CD14-positive monocyte (primary cell): ENCODE measurements at regions not wholly inside any gene's neighbourhood (a gene's known extent, or its start where the extent isn't known, plus 50 kb on each side); places are given as distances from the start of the nearest gene placed in this dataset.

ENCODE experiments used
- DNase-seq, 3 donors: peaks; one replicate each; pipeline ENCODE4 v3.0.0-alpha.2; 2011 to 2022
- H2AFZ ChIP-seq: 2 replicates; pipeline ENCODE4 v1.6.0; 2012; ENCODE audit warnings: mild to moderate bottlenecking, low read depth, low read length, inconsistent platforms; ENCODE audit not compliant: insufficient read depth, poor library complexity, severe bottlenecking
- H3K27ac ChIP-seq, 2 donors: 1 replicate in 1 of 2; 2 replicates in 1 of 2; pipeline ENCODE4 v1.5.1; 2012 to 2013; ENCODE audit warnings: low read length in 2 of 2, control low read depth in 1 of 2, inconsistent platforms in 1 of 2, low read depth in 1 of 2, mild to moderate bottlenecking in 1 of 2
- H3K27me3 ChIP-seq, 2 donors: one replicate each; pipeline versions ENCODE4 v1.6.0 to v1.6.1; 2011 to 2013; ENCODE audit warnings: low read length in 2 of 2; ENCODE audit not compliant: control insufficient read depth in 2 of 2, insufficient read depth in 2 of 2
- H3K36me3 ChIP-seq, 2 donors: replicated peaks in 1 of 2; 1 replicate in 1 of 2; 2 replicates in 1 of 2; pipeline versions ENCODE4 v1.5.1 to v1.6.1; 2012 to 2013; ENCODE audit warnings: low read length in 2 of 2, control low read depth in 1 of 2, inconsistent platforms in 1 of 2, mild to moderate bottlenecking in 1 of 2; ENCODE audit not compliant: insufficient read depth in 2 of 2, control insufficient read depth in 1 of 2
- H3K4me1 ChIP-seq, 2 donors: 1 replicate in 1 of 2; 2 replicates in 1 of 2; pipeline versions ENCODE4 v1.5.1 to v1.6.1; 2012 to 2013; ENCODE audit warnings: low read length in 2 of 2, control low read depth in 1 of 2, inconsistent platforms in 1 of 2, mild to moderate bottlenecking in 1 of 2, moderate library complexity in 1 of 2; ENCODE audit not compliant: insufficient read depth in 2 of 2, control insufficient read depth in 1 of 2
- H3K4me2 ChIP-seq: replicated peaks from 2 replicates; pipeline ENCODE3; 2012; ENCODE audit warnings: low read length, moderate library complexity, mild to moderate bottlenecking; ENCODE audit not compliant: poor library complexity, severe bottlenecking; ENCODE audit errors: extremely low read depth
- H3K4me3 ChIP-seq, 3 experiments: fragments of 200-600 bp in 1 of 3; sonication (generic) in 1 of 3; replicated peaks in 1 of 3; 1 replicate in 2 of 3; 2 replicates in 1 of 3; pipeline ENCODE4 v1.5.1; 2011 to 2013; ENCODE audit warnings: low read length in 3 of 3, mild to moderate bottlenecking in 3 of 3, control low read depth in 2 of 3, low read depth in 2 of 3, inconsistent platforms in 1 of 3, moderate library complexity in 1 of 3
- H3K79me2 ChIP-seq: 2 replicates; pipeline ENCODE4 v1.6.0; 2012; ENCODE audit warnings: mild to moderate bottlenecking, control low read depth, inconsistent platforms, low read length, moderate library complexity; ENCODE audit not compliant: insufficient read depth
- H3K9ac ChIP-seq: 2 replicates; pipeline ENCODE4 v1.6.0; 2017; ENCODE audit warnings: low read length, mild to moderate bottlenecking; ENCODE audit not compliant: insufficient read depth, poor library complexity, severe bottlenecking
- H3K9me3 ChIP-seq, 2 donors: replicated peaks in 1 of 2; 1 replicate in 1 of 2; 2 replicates in 1 of 2; pipeline versions ENCODE4 v1.5.1 to v1.6.1; 2012 to 2013; ENCODE audit warnings: low read length in 2 of 2, control low read depth in 1 of 2; ENCODE audit not compliant: control insufficient read depth in 1 of 2, insufficient read depth in 1 of 2
- H4K20me1 ChIP-seq: 2 replicates; pipeline ENCODE4 v1.6.0; 2012; ENCODE audit warnings: mild to moderate bottlenecking, low read length, control low read depth, moderate library complexity; ENCODE audit not compliant: insufficient read depth
- H3K27ac Mint-ChIP-seq, 7 donors: one replicate each; pipeline ENCODE4 v1.8.0; 2020; ENCODE audit warnings: mild to moderate bottlenecking in 7 of 7, mixed read lengths in 7 of 7, moderate library complexity in 6 of 7, inconsistent platforms in 2 of 7
- H3K27me3 Mint-ChIP-seq, 3 donors: one replicate each; pipeline ENCODE4 v1.8.0; 2021 to 2022; ENCODE audit warnings: low read depth in 3 of 3, mild to moderate bottlenecking in 3 of 3, mixed read lengths in 3 of 3, moderate library complexity in 3 of 3, inconsistent platforms in 1 of 3
- H3K36me3 Mint-ChIP-seq, 2 donors: one replicate each; pipeline ENCODE4 v1.8.0; 2020; ENCODE audit warnings: mixed read lengths in 2 of 2, inconsistent platforms in 1 of 2, mild to moderate bottlenecking in 1 of 2
- H3K4me1 Mint-ChIP-seq: one replicate; pipeline ENCODE4 v1.8.0; 2020; ENCODE audit warnings: mild to moderate bottlenecking, mixed read lengths
- H3K4me3 Mint-ChIP-seq, 2 donors: one replicate each; pipeline ENCODE4 v1.8.0; 2020; ENCODE audit warnings: mild to moderate bottlenecking in 2 of 2, mixed read lengths in 2 of 2, moderate library complexity in 1 of 2
- H3K9me3 Mint-ChIP-seq, 7 donors: one replicate each; pipeline ENCODE4 v1.8.0; 2020 to 2022; ENCODE audit warnings: mixed read lengths in 7 of 7, mild to moderate bottlenecking in 6 of 7, moderate library complexity in 6 of 7, inconsistent platforms in 2 of 7
- WGBS: methylation state at CpG from one replicate; pipeline ENCODE4 v1.1.5; 2013; ENCODE audit warnings: missing lambda C conversion rate; ENCODE audit not compliant: insufficient coverage; 5-methylcytosine and 5-hydroxymethylcytosine counted together
- intact Hi-C, 2 donors: fragments of 100-400 bp; cut with micrococcal nuclease; formaldehyde crosslinking; loops; one replicate each; pipeline versions ENCODE4 v1.15.0 to v1.15.1; 2023
- TF ChIP-seq, protein P1 (sequence below): fragments of 200-600 bp; IDR thresholded peaks from one replicate; pipeline ENCODE4 v1.8.0; 2022; ENCODE audit warnings: antibody characterized with exemption, mild to moderate bottlenecking

DNA sequence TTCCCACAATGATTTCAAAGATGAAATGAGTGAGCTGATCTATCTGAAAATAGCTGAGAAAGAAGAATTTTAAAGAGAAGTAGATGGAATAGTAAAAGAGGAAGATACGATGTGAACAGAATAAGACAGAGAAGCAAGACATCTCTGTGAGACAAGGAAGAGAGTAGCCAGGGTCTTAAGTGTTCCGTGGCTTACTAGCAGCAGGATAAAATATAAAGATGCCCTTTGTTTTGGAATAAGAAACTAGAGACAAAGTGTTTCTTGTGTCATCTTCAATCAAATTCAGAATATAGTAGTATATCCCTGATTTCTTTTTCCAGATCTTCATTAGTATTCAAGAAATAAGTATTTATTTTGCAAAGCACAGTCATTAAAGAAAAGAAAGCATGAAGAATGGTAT lies 281.0 kb upstream of the NECTIN3 start:
- no peak overlapping the region for H3K4me3 ChIP-seq
- no peaks in the 10 kb centered on the region for H3K36me3 ChIP-seq
- no peak overlapping the region for H3K27ac Mint-ChIP-seq
- intact Hi-C loops, result no loop called here
- WGBS, result no CpG with 5 or more reads among the region's 2 CpGs
- no peak overlapping the region for H3K4me2 ChIP-seq
- DNase-seq, result no peak
- H4K20me1 ChIP-seq, result no peaks in the 10 kb centered on the region
- no peaks in the 10 kb centered on the region for H3K4me1 ChIP-seq
- H3K9me3 ChIP-seq, result no peaks in the 10 kb centered on the region
- H3K79me2 ChIP-seq, result no peaks in the 10 kb centered on the region
- no peak overlapping the region for H3K27ac ChIP-seq
- no peak overlapping the region for H3K4me3 Mint-ChIP-seq
- H3K9me3 Mint-ChIP-seq, result peaks cover 0 to 3% (median 2%) of the 10 kb centered on the region in 7 donors
- TF ChIP-seq, protein P1, sequence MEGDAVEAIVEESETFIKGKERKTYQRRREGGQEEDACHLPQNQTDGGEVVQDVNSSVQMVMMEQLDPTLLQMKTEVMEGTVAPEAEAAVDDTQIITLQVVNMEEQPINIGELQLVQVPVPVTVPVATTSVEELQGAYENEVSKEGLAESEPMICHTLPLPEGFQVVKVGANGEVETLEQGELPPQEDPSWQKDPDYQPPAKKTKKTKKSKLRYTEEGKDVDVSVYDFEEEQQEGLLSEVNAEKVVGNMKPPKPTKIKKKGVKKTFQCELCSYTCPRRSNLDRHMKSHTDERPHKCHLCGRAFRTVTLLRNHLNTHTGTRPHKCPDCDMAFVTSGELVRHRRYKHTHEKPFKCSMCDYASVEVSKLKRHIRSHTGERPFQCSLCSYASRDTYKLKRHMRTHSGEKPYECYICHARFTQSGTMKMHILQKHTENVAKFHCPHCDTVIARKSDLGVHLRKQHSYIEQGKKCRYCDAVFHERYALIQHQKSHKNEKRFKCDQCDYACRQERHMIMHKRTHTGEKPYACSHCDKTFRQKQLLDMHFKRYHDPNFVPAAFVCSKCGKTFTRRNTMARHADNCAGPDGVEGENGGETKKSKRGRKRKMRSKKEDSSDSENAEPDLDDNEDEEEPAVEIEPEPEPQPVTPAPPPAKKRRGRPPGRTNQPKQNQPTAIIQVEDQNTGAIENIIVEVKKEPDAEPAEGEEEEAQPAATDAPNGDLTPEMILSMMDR, result no peak
- no peak overlapping the region for H2AFZ ChIP-seq
- no peak overlapping the region for H3K9ac ChIP-seq
- no peaks in the 10 kb centered on the region for H3K27me3 ChIP-seq
- H3K4me1 Mint-ChIP-seq, result no peaks in the 10 kb centered on the region
- no peaks in the 10 kb centered on the region for H3K27me3 Mint-ChIP-seq
- H3K36me3 Mint-ChIP-seq, result no peaks in the 10 kb centered on the region

- Histone ChIP-seq H3K9me3 (no peaks in the 10 kb centered on the region), H3K79me2 (no peaks in the 10 kb centered on the region), H3K27me3 (no peaks in the 10 kb centered on the region), H3K4me3 (no peak overlapping the region), H3K27ac (no peak overlapping the region), H2AFZ (no peak overlapping the region), H3K36me3 (no peaks in the 10 kb centered on the region), H3K9ac (no peak overlapping the region), H3K4me1 (no peaks in the 10 kb centered on the region), H3K4me2 (no peak overlapping the region), H4K20me1 (no peaks in the 10 kb centered on the region)
- Mint-ChIP-seq H3K9me3 (peaks cover 0 to 3% (median 0%) of the 10 kb centered on the region in 7 donors), H3K36me3 (no peaks in the 10 kb centered on the region), H3K4me3 (no peak overlapping the region), H3K27ac (no peak overlapping the region), H3K27me3 (no peaks in the 10 kb centered on the region), H3K4me1 (no peaks in the 10 kb centered on the region)
- intact Hi-C loops, result no loop called here
- TF ChIP-seq, protein P1, result no peak
- no peak for DNase-seq
- no CpG with 5 or more reads among the region's 2 CpGs for WGBS
These were observed 279.5 kb upstream of the NECTIN3 start for GRCh38 chr3:110791995-110792686.
